HL-60/S4 treated with phorbol 12-myristate 13-acetate at 8.2 ng/mL for 4 days and 3 days (cell line): ENCODE measurements at regions not wholly inside any gene's neighbourhood (a gene's known extent, or its start where the extent isn't known, plus 50 kb on each side); places are given as distances from the start of the nearest gene placed in this dataset.

ENCODE experiments used
- in situ Hi-C: fragments of 300-500 bp; cut with MboI; formaldehyde crosslinking; loops from 2 replicates; pipeline ENCODE4 v1.15.0; 2022; ENCODE audit warnings: low sequenced_read_pairs

DNA sequence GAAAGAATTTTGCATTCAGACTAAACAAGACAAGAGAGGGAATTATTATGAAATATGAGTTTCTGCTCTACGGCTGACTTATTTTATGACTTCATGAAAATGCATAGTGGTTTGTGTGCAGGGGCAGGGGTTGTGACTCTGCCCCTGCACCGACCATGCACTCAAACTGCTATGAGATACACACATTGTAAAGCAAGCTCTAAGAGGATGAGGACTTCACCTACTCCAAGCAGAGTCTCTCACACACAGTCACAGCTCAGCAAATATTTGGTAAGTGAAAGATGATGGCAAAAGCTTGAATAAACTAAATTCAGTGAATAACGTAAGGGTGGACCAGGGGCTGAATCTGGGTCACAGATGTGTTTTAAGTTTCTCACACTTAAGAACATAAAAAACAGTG, 542.9 kb downstream of the PRELID2 start:
- in situ Hi-C loops = no loop called here

DNA sequence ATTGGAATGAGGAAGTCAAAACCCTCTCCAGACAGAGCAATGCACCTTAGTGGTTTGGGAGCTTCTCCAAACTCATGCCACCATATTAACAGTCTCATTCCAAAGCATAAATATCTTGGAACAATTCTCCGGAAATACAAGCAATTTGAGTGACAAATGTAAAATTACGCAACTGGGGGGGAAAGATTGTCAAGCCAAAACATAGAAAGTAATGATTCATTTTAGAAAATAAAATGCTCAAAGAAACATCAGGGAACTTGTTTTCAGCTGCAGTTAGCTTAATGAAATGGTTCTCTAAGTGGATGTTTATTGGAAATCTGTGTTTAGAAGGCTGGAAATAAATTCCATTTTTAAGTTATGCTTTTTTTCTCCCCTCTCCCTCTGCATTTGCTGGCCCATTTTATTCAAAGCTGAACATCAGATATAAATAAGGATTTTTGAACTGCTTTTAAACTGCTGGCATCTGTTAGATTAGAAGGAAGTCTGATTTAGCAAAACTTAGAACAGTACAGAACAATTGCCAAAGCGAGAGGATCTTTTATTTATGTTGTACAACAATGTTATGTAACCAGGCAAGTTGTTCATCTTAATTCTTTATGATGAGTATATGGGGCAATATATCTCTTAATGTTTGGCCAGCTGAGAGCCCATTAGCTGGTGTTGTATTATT, 551.9 kb downstream of the PRELID2 start:
- in situ Hi-C loops = no loop called here

DNA sequence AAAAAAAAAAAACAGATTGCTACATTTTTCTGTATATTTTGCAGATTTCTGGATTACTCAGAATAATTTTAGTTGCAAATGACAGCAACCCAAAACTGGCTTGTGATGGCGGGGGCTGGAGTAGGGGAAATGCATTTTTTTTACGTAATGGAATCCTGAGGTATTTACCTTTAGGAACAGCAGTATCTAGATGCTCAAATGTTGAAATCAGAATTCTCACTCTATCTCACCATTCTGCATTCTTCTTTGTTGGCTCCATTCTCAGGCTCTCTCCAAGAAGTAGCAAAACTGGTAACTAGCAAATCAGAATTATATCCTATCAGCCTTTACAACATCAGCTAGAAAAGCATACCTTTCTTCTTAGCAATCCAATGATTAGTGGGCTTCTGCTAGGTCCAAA, 554.3 kb downstream of the PRELID2 start:
- in situ Hi-C loops = no loop called here

DNA sequence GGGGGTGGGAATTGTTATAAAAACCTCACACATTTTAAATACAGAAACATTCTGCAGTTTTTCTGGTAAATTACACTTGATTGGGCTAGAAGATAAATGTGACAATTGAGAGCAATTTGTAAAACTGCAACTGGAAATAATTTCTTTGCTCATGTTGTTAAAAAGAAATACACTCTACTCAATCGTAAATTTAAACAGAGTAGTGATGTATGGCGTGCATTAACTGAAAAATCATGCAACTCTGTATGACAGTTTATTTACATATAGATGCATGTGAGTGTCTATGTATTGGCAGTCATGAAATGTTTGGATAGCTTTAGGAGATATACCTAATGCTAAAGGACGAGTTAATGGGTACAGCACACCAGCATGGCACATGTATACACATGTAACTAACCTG, 554.9 kb downstream of the PRELID2 start:
- in situ Hi-C loops = no loop called here

DNA sequence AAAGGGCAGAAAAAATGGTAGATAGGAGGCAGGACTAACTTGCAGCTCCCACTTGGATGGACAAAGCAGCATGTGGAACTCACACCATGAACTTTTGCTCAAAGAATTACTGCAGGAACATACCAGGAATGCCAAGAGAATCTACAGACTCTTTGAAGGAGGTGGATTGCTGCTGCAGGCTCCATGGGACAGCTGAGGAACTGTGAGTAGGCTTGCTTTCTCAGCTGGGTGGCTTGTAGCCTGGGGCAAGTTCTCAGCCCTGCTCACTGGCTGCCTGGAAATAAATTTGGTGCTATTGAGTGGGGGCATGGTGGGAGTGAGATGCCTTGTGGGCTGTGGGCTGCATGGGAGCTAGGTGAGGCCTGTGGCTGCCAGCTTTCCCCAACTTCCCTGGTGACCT, 574.5 kb downstream of the PRELID2 start:
- in situ Hi-C loops = no loop called here

DNA sequence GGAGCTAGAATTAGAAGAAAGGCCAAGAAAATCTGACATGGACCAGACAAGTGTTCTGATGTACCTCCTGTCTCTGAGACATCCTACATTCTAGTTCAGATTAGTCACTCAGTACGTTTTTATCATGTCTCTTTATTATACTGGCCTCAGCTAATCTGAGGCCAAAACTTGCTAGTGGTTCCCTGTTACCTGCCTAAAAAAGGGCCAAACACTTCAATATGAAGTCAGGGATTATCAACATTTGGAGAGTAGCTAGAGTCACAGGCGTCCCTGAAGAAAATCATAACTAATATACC, 587.4 kb downstream of the PRELID2 start:
- in situ Hi-C loops = no loop called here

DNA sequence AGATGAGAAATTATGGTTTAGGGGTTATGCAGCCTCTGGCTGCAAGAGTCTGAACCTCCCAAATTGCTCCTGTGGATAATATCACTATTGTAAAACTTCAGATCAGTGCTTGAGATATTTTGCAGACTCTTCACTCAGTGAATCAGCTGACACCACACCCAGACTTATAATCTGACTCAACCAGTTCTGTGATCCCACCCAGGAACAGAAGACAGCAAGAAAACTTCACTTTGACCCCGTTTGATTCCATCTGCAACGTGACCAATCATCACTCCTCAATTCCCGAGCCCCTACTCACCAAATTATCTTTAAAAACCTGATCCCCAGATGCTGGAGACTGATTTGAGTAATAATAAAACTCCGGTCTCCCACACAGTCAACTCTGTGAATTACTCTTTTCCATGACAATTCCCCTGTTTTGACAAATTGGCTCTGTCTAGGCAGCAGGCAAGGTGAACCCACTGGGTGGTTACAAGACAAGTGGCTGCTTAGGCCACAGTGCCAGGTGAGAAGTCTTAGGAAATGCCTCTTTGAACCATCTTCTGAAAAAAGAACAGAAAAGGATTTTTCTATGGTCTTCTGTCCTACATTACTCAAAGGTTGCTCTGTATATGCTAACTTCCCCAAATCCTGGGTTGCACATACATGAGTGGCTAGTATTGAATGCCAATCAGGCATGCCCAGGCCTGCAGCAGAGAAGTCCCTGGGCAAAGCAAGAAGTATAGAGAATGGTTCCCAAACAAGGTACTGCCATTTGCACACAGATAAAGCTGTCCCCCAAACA, 588.0 kb downstream of the PRELID2 start:
- in situ Hi-C loops = no loop called here

DNA sequence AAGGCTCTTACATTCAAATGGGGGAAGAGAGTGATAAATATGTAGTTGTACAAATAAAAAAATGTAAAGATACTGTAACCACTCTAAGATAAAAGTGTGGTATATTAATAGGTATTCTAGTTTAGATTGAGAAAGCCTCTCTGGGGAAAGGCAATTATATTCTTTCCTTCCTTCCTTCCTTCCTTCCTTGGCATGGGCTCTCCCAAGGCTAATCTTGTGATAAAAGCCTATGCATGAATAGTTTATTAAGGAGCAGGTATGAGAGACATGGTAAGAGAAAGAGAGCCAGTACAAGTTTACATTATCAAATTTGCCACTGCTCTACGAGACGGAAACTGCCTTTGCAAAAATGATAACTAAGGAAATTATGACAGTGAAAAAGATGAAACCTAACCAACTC, 588.8 kb downstream of the PRELID2 start:
- in situ Hi-C loops = no loop called here

DNA sequence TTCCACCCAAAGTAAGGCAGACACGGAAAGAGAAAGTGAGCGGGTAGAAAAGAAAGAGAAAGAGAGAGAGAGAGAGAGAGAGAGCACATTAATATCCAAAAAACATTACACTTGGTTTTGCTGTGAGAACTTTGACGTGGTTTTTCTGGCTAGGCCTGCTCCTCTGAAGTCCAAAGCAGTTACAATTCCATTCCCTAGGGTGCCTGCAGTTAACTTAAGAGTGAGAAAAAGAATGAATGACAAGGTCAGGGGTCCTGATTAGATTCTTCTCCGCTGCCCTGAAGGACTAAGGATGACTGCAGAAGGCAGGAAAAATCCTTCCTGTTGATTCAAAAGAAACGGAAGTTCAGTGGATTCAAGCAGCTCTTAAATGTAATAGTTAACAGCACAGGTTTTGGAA, 589.8 kb downstream of the PRELID2 start:
- in situ Hi-C loops = no loop called here

DNA sequence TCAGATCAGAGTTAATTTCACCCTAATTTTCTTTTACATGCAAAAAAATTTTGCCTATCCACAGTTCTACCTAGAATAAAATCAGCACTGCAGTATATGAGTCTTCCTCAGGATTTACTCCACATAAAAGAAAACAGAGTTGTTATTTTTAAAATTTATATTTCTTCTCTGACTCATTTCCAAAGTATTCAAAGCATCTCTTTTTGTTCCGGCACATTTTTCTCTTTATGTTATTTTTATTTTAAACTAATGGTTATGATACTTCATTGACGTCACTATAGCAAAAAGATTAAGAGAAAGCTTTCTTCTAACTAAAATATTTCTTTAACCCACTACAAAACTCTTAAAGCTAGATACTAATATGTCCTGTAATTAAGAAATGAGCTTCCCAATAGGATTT, 590.4 kb downstream of the PRELID2 start:
- in situ Hi-C loops = no loop called here

DNA sequence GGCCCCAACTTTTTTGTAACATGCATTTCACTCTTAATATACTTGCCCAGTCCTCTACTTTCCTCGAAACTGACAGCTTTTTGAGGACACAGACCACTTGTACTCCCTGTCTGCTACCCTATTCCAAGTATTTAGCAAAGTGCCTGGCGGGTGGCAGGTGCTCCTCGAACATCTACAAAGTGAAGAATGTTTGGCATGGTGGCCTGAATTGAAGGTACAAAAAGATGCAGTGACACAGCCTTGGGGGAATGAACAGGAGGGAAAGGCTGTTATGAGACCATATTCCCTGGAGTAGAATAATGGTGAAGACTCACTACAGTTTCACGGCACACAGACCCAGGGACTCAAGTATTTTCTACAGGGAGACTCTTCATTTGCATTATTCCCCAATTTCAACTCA, 590.9 kb downstream of the PRELID2 start:
- in situ Hi-C loops = no loop called here

DNA sequence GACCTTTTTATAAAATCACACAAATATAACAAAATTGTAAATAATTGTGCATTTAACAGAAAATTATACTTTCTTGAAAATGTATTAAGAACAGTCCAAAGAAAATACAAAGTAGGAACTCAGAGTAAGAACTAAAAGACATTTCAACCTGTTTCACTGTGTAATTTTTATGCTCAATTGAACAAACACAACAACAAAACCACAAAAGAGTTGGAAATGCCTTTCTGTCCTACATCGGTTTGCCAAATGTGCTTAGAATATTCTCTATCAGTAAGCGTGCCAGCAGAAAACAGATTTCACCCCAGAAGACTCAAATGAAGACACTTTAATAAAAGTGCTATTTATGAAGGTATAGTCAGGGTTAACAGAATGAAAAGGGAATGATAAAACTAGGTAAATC, 592.1 kb downstream of the PRELID2 start:
- in situ Hi-C loops = no loop called here

DNA sequence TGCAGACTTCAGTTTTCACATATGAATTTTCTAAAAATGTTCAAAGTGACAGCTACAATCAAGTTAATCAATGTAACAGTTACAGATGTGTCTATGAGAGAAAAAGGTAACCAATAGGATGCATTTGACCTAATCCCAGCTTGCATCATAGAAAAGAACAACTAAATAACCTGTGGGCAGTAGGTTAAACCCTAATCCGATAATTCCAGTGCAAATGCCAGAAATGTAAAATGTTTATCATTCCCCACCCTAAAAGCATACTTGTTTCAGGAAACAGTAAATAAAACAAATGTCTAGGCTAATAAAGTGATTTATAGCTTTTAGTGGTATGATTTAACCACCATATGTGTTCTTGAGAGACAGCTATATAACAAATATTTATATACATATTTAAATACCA, 592.6 kb downstream of the PRELID2 start:
- in situ Hi-C loops = no loop called here

DNA sequence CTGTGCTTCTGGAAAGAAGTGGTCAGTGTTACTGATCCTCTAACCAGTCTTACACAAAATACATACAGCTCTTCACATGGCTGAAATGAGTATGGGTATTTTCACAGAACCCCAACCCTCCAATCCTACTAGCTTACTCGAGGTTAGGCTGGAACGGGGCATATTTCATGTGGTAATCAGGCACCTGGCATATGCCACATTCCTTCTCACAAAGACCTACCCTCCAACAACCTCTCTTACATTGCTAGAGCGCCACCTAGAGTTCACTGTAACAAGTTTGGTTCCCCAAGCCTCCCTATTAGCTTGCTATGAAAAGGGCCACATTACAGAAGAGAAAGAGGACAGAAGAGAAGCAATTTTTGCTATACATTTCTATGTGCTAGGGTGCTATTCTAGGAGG, 597.3 kb downstream of the PRELID2 start:
- in situ Hi-C loops = no loop called here

DNA sequence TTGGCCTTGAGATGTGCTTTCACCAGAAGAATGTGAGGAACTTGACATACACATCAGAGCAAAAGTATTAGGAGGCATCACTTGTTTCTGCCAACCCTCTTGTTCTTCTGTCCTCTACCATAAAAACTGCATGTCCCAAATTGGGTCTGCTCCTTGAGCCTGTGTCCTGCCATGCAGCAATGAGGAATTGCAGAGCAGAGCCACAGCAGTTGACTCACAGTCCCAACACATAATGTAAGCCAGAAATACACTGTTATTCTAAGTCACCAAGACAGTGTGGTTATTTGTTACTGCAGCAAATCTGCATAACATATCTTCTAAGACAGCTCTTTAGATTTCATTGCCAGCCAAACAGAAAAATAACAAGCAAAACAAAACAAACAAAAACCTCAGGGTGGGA, 598.2 kb downstream of the PRELID2 start:
- in situ Hi-C loops = no loop called here

DNA sequence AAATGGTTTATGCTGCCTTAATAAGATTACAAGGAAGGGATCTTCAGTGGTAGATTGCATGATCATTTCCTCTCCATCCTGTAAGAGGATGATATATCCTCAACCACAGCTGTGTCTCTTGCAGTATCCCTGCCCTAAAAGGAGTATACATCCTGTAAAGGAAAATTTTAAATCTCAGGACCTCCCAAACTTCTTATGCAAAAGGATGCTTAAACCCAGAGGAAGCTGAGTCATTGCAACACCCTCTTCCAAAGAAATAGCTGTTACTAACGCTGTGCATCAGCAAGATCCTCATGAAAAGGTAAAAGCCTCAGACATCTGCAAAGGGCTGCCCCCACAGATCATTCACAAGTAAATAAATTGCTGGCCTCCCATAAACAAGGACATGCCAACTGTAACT, 599.0 kb downstream of the PRELID2 start:
- in situ Hi-C loops = no loop called here

DNA sequence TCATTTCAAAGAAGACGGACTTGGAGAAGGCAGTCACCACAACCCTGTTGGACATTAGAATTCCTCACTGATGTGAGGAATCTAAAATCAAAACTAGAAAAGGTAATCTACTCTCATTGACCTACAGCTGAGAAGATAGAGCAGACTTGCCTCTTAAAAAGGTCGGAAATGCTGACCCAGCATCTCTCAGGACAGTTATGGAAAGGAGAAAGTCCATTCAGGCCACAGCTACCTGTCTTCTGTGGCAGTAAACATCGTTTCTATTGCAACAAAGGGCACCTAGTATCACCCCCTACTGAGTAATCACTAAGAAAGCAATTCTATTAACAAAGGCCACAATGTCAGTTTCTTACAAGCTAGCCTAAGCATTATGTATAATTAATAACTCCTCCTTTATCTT, 601.7 kb downstream of the PRELID2 start:
- in situ Hi-C loops = no loop called here

DNA sequence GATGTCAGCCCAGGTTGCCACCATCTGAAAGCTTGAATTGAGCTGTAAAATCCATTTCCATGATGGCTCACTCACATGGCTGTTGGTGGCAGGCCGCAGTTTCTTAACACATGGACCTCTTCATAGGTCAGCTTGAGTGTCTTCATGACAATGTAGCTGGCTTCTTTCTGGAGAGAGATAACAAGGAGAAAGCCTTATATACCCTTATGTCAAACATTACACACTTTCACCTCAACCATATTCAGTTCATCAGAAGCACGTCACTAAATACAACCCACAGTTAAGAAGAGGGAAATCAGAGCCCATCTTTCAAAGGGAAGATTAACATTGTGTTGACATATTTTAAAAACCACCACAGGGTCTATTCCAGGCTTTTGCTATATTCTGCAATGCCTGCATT, 604.4 kb downstream of the PRELID2 start:
- in situ Hi-C loops = no loop called here

DNA sequence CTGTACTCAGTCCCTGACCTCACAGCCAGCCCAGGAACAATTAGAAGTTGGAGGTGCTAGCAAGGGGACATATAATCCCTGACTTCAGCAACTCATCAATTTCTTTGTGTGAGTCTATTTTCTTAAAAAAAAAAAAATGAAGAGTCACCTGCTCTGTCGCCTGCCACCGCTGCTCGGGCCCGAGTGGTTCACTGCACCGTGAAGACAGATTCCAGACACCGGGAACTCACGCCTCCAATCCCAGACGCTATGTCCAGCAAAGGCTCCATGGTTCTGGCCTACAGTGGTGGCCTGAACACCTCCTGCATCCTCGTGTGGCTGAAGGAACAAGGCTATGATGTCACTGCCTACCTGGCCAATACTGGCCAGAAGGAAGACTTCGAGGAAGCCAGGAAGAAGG, 606.6 kb downstream of the PRELID2 start:
- in situ Hi-C loops = no loop called here

DNA sequence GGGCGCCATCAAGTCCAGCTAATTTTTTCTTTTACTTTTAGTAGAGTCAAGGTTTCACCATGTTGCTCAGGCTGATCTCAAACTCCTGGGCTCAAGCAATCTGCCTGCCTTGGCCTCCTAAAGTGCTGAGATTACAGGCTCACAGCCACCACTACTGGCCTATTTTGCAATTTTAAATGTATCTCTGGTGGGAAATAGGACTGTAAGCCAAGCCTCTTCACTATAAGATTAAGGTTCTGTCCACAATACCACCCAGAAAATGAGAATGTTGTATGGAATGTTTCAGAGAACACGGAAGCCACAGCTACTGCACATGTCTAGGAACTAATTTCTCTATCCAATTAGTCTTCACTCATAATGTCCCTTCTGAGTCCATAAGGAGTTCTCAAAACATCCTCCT, 607.3 kb downstream of the PRELID2 start:
- in situ Hi-C loops = no loop called here

DNA sequence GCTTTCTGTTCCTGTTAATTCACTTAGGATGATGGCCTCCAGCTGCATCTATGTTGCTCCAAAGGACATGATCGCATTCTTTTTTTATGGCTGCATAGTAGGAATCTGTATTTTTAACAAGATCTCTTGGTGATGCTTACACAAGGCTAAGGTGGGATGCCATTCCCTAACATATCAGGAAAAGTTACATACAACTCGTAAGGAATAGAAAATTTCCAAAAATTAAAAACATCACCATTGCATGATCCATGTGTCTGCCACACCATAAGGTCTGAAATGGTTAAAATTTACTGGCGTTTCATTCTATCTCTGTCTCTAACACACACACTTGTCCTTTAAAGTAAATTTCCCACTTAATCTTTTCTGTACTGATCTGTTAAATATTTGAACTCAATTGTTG, 608.4 kb downstream of the PRELID2 start:
- in situ Hi-C loops = no loop called here

DNA sequence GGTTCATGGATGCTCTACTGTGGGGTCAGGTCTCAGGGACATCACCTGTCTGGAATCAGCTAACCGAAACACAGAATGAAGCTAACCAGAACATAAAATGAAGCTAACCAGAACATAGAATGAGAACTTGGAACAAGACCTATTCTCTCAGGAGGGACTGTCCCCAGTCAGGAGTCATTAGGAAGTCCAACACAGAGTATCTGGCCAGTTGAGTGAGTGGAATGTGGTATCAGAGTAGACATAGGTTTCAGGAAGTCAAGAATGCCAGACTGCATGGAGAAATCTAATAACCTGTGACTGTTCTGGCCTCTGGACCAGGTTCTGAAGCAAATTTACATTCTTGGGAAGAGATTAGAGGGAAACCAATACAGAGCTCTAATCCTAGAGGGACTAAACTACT, 609.6 kb downstream of the PRELID2 start:
- in situ Hi-C loops = no loop called here

DNA sequence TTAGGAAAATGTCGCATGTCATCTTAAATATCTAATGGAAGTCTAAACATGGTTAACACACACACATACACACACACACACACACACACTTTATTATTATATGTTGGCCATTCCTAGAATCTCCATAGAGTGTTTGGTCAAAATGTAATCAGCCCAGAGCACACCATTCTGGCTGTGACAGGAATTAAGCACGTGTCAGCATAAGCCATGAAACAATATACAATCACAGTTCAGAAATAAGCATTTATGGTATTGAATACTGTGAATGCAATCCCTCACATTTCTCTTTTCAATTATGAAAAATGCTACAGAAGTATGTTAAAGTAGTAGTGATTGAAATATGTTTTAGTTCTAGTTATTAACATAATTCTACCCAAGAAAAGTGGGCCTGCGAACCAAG, 611.6 kb downstream of the PRELID2 start:
- in situ Hi-C loops = no loop called here
